ENCODE measurements at regions not wholly inside any gene's neighbourhood (a gene's known extent, or its start where the extent isn't known, plus 50 kb on each side); places are given as distances from the start of the nearest gene placed in this dataset.

- no peak for TF ChIP-seq POLR2A (IDR thresholded peaks at IDR 0.05)
- TF ChIP-seq POLR2AphosphoS5 (IDR thresholded peaks at IDR 0.05) = no peak
These were observed 606.5 kb upstream of the ADAMTS16 start for GRCh38 chr5:4533457-4534105.

Data from prostate gland (tissue), 1 donor.